ENCODE measurements at regions not wholly inside any gene's neighbourhood (a gene's known extent, or its start where the extent isn't known, plus 50 kb on each side); places are given as distances from the start of the nearest gene placed in this dataset.

- H3K9me3 ChIP-seq (ENCODE audit: severe bottlenecking): peaks cover 5% of the 10 kb centered on the region
- TF ChIP-seq, protein P1, sequence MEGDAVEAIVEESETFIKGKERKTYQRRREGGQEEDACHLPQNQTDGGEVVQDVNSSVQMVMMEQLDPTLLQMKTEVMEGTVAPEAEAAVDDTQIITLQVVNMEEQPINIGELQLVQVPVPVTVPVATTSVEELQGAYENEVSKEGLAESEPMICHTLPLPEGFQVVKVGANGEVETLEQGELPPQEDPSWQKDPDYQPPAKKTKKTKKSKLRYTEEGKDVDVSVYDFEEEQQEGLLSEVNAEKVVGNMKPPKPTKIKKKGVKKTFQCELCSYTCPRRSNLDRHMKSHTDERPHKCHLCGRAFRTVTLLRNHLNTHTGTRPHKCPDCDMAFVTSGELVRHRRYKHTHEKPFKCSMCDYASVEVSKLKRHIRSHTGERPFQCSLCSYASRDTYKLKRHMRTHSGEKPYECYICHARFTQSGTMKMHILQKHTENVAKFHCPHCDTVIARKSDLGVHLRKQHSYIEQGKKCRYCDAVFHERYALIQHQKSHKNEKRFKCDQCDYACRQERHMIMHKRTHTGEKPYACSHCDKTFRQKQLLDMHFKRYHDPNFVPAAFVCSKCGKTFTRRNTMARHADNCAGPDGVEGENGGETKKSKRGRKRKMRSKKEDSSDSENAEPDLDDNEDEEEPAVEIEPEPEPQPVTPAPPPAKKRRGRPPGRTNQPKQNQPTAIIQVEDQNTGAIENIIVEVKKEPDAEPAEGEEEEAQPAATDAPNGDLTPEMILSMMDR (IDR thresholded peaks at IDR 0.05; ENCODE audit: low read depth, low read length): no peak
- H3K4me3 ChIP-seq (ENCODE audit: low read depth, low read length): no peak overlapping the region
- H3K36me3 ChIP-seq: no peaks in the 10 kb centered on the region
- H3K27ac ChIP-seq: no peak overlapping the region
- no peak for DNase-seq
- H3K27me3 ChIP-seq (ENCODE audit: insufficient read depth, low read depth, severe bottlenecking): no peaks in the 10 kb centered on the region
Observed at GRCh38 chr20:4445784-4446183, 196.7 kb upstream of the ADRA1D start.

DNA sequence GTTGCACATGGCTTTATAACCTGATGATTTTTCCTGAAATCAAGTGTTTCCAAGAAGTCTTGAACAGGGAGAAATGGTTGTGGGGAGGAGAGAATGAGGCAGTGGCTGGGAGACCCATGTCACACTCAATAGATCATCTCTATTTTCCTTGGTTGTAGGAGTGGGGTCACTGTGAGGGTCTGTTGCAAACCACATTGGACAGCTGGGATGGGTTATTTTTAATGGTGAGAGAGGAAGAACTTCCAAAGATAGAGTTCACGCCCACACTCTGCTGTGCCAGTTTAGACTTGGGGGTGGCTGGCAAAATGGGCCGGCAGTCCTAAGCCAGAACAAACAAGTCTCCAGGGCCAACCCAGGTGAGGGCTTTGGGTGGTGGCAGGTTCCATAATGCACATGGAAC, 196.2 kb upstream of the ADRA1D start:
- TF ChIP-seq, protein P1 (IDR thresholded peaks at IDR 0.05; ENCODE audit: low read depth, low read length): no peak
- Histone ChIP-seq H3K36me3 (no peaks in the 10 kb centered on the region), H3K27me3 (ENCODE audit: insufficient read depth, low read depth, severe bottlenecking) (no peaks in the 10 kb centered on the region), H3K27ac (no peak overlapping the region), H3K9me3 (ENCODE audit: severe bottlenecking) (peaks cover 5% of the 10 kb centered on the region), H3K4me3 (ENCODE audit: low read depth, low read length) (no peak overlapping the region)
- no peak for DNase-seq

- no peak overlapping the region for H3K27ac ChIP-seq
- H3K27me3 ChIP-seq (ENCODE audit: insufficient read depth, low read depth, severe bottlenecking): no peaks in the 10 kb centered on the region
- H3K36me3 ChIP-seq: no peaks in the 10 kb centered on the region
- peaks cover 5% of the 10 kb centered on the region for H3K9me3 ChIP-seq (ENCODE audit: severe bottlenecking)
- no peak for DNase-seq
- TF ChIP-seq, protein P1 (IDR thresholded peaks at IDR 0.05; ENCODE audit: low read depth, low read length): no peak
- H3K4me3 ChIP-seq (ENCODE audit: low read depth, low read length): no peak overlapping the region
Observed at GRCh38 chr20:4444404-4444803, 195.3 kb upstream of the ADRA1D start.

GRCh38 chr20:4443016-4443415, 193.9 kb upstream of the ADRA1D start:
- TF ChIP-seq, protein P1 (IDR thresholded peaks at IDR 0.05; ENCODE audit: low read depth, low read length): no peak
- Histone ChIP-seq H3K27ac (peak overlapping the region; percentile 40), H3K9me3 (ENCODE audit: severe bottlenecking) (peaks cover 5% of the 10 kb centered on the region), H3K4me3 (ENCODE audit: low read depth, low read length) (no peak overlapping the region), H3K27me3 (ENCODE audit: insufficient read depth, low read depth, severe bottlenecking) (no peaks in the 10 kb centered on the region), H3K36me3 (no peaks in the 10 kb centered on the region)
- DNase-seq: peak; percentile 55

GRCh38 chr20:4441871-4442270, 192.8 kb upstream of the ADRA1D start:
- Histone ChIP-seq H3K4me3 (ENCODE audit: low read depth, low read length) (no peak overlapping the region), H3K9me3 (ENCODE audit: severe bottlenecking) (peaks cover 5% of the 10 kb centered on the region), H3K27me3 (ENCODE audit: insufficient read depth, low read depth, severe bottlenecking) (no peaks in the 10 kb centered on the region), H3K36me3 (no peaks in the 10 kb centered on the region), H3K27ac (no peak overlapping the region)
- DNase-seq: no peak
- TF ChIP-seq, protein P1 (IDR thresholded peaks at IDR 0.05; ENCODE audit: low read depth, low read length): no peak

GRCh38 chr20:4441191-4441590, 192.1 kb upstream of the ADRA1D start:
- Histone ChIP-seq H3K9me3 (ENCODE audit: severe bottlenecking) (peaks cover 5% of the 10 kb centered on the region), H3K27ac (no peak overlapping the region), H3K4me3 (ENCODE audit: low read depth, low read length) (no peak overlapping the region), H3K27me3 (ENCODE audit: insufficient read depth, low read depth, severe bottlenecking) (no peaks in the 10 kb centered on the region), H3K36me3 (no peaks in the 10 kb centered on the region)
- DNase-seq: no peak
- TF ChIP-seq, protein P1 (IDR thresholded peaks at IDR 0.05; ENCODE audit: low read depth, low read length): no peak

All from WERI-Rb-1 (cell line).